ENCODE measurements at regions not wholly inside any gene's neighbourhood (a gene's known extent, or its start where the extent isn't known, plus 50 kb on each side); places are given as distances from the start of the nearest gene placed in this dataset.
"Not testable (repeated sequence)": the region's sequence is repeated elsewhere in the genome, so short reads cannot be mapped to it uniquely, and the experiment has no call there.

- DNase-seq (ENCODE audit: low read depth, low spot score) = no peak
These were observed 683.8 kb upstream of the EEF2KMT start for GRCh38 chr16:5781436-5781835.

- no peak for DNase-seq (ENCODE audit: low read depth, low spot score)
These were observed 679.3 kb upstream of the EEF2KMT start for GRCh38 chr16:5776876-5777275.

- no peak for DNase-seq (ENCODE audit: low read depth, low spot score)
These were observed 678.3 kb upstream of the EEF2KMT start for GRCh38 chr16:5775916-5776315.

DNA sequence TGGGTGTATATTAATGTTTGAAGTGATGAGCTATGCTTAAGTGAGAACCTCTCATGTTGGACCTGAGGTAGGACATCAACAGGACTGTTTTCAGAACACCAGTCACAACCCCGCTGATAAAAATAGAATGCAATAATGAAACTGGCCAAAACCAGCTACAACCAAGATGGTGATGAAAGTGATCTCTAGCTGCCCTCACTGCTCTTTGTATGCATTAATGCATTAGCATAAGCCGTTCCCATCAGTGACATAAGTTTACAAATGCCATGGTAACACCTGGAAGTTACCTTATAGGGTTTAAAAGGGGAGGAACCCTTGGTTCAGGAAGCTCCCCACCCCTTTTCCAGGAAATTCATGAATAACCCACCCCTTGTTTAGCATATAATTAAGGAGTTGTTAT is 672.5 kb upstream of the EEF2KMT start:
- DNase-seq (ENCODE audit: low read depth, low spot score) = no peak

DNA sequence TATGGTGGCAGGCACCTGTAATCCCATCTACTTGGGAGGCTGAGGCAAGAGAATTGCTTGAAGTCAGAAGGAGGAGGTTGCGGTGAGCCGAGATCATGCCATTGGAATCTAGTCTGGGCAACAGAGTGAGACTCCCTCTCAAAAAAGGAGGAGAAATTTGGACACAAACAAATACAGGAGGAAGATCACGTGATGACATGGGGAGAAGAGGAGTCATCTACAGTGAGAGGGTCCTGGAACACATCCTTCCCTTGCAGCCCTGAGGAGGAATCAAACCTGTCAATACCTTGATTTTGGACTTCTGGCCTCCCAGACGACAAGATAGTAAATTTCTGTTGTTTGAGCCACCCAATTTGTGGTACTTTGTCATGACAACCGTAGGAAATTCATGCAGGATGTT is 671.9 kb upstream of the EEF2KMT start:
- DNase-seq (ENCODE audit: low read depth, low spot score) = no peak

DNA sequence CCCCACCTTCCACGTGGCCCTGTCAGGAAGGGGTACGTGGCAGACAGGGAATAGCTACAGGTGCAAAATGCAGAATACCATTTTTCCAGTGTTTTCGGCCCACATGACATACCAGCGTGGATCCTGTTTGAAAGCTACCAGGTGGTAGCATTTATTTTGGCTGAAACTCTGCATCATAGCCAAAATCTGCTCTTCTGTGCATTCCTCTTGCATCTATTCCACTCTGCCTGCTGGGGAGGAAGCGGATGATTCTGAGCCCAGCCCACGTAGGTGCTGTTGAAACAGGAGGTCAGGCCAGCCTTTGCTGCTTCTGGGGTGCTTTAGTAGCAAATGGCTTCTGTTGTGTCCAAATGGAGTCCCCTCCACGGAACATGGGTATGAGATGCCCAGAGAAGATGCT is 670.9 kb upstream of the EEF2KMT start:
- DNase-seq (ENCODE audit: low read depth, low spot score) = no peak

DNA sequence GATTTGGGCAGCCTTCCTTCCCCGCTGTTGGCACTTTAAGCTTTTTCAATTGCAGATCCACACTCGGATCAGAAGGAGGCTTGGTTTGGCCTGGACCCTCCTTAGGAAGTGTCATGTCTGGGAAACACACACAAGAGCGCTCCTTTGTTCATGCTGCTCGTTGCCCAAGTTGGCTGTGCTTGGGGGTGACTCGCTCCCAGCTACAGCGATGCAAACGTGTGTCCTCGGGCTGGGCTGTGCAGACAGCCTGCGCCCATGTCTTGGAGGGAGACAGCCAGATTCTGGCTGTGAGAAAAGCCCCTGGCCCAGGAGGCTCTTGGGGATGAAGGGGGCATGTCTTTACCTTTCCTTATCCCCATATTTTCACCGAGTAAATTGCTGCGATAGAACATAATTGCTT is 665.6 kb upstream of the EEF2KMT start:
- no peak for DNase-seq (ENCODE audit: low read depth, low spot score)

DNA sequence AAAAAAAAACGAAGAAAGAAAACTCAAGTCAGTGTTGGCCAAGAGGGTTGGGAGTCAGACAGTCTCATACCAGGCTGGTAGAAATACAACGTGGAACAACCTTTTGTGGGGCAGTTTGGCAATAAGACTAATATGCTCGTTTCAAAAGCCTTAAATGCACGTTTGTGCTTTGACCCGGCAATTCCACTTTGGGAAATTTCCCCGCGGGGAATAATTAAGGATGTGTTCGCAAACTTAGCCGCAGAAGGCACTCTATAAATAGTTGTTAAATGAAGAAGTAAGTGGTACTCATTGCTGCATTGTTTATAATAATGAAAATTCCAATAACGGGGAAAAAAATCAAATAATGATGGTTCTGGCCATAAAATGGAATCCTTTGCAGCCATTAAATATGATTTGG is 664.8 kb upstream of the EEF2KMT start:
- no peak for DNase-seq (ENCODE audit: low read depth, low spot score)

- DNase-seq (ENCODE audit: low read depth, low spot score) = no peak
These were observed 664.0 kb upstream of the EEF2KMT start for GRCh38 chr16:5761592-5761991.

DNA sequence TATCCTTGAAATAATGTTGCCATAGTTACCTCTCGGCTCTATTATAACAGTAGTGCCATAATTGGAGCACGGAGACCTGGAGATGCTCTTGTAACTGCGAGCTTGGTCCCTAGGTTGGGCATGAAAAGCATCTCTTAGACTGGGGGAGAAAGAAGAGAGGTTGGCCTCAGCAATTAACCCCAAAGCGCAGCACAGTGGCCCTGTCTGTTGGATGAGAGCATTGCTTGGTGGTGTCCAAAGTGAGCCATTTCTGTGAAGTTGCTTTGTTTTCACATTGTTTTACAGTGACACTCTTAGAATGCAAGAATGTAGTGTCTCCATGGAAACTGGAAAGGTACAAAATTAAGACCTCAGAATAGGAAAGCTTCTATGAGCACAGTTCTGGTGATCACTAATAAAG is 660.7 kb upstream of the EEF2KMT start:
- DNase-seq (ENCODE audit: low read depth, low spot score) = no peak

GRCh38 chr16:5756969-5757368 is 659.4 kb upstream of the EEF2KMT start:
- no peak for DNase-seq (ENCODE audit: low read depth, low spot score)

DNA sequence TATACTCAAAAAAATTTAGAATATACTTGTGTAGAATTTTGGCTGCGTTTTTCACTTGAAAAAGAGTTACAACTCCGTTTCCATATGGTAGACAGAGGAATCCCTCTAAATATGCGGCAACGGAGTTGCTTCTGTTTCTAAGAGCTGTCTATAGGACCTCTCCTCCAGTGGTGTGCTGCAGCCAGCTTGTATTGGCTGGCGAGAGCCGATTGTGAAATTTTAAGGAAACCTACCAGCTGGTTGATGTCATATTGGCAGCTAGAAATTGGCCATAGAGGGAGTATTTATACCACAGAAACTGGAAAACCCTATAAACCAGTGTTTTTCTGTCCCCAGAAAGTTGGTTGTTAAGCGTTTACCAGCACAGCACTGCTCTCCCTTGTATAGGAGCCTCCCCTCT is 655.8 kb upstream of the EEF2KMT start:
- DNase-seq (ENCODE audit: low read depth, low spot score) = no peak

GRCh38 chr16:5751216-5751615 is 653.6 kb upstream of the EEF2KMT start:
- no peak for DNase-seq (ENCODE audit: low read depth, low spot score)

GRCh38 chr16:5750439-5750838 is 652.8 kb upstream of the EEF2KMT start:
- DNase-seq (ENCODE audit: low read depth, low spot score) = not testable (repeated sequence)

DNA sequence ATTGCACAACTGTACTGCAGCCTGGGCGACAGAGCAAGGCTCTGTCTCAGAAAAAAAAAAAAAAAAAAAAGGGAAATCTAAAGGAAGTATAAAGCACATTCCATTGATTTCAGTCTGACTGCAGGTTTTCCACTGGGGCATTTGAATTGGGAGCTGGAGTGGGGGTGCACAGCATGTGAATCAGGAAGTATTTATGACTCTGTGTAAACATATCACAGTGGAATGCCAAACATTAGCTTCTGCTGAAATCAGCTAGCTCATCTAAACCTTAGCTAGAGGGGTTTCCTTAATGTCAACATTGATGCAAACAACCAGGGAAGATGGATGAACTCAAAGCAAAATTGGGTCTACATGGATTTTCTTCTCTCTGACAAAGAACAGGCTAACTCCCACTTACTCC is 641.0 kb upstream of the EEF2KMT start:
- DNase-seq (ENCODE audit: low read depth, low spot score) = no peak

GRCh38 chr16:5736209-5736930 is 638.8 kb upstream of the EEF2KMT start:
- no peak for DNase-seq (ENCODE audit: low read depth, low spot score)

DNA sequence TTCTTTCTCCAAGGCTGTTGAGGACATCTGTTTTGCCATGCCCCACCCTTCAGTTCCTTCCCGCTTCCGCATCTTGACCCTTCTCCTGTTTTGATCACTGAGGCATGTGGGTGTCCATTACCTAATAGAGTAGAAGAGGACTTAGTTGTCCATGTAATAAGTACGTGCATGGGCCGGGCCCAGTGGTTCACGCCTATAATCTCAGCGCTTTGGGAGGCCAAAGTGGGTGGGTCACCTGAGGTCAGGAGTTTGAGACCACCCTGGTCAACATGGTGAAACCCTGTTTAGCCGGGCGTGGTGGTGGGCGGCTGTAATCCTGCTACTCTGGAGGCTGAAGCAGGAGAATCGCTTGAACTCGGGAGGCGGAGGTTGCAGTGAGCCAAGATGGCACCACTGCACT is 637.8 kb upstream of the EEF2KMT start:
- no peak for DNase-seq (ENCODE audit: low read depth, low spot score)

- DNase-seq (ENCODE audit: low read depth, low spot score) = no peak
These were observed 633.2 kb upstream of the EEF2KMT start for GRCh38 chr16:5730783-5731182.

- DNase-seq (ENCODE audit: low read depth, low spot score) = no peak
These were observed 624.6 kb upstream of the EEF2KMT start for GRCh38 chr16:5722116-5722619.

GRCh38 chr16:5715155-5715554 is 617.6 kb upstream of the EEF2KMT start:
- DNase-seq (ENCODE audit: low read depth, low spot score) = no peak

- no peak for DNase-seq (ENCODE audit: low read depth, low spot score)
These were observed 612.3 kb upstream of the EEF2KMT start for GRCh38 chr16:5709889-5710288.

DNA sequence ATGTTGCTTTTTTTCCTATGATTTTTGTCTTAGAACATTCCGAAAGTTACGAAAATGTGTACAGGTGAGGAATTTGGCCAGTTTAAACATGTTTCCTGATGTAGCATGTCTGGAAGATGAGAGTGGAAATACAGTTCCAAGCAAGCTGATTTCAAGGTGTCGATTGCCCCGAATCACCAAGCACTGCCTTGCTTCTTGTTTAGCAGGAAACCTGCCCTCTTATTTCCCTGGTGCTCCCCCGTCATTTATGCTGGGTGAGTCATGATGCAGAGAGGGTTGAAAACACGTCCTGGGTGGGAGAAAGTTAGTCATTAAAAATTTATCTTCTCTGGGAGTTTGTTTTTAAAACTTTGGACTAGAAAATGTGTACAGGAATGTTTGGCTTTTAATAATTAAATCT is 608.6 kb upstream of the EEF2KMT start:
- no peak for DNase-seq (ENCODE audit: low read depth, low spot score)

DNA sequence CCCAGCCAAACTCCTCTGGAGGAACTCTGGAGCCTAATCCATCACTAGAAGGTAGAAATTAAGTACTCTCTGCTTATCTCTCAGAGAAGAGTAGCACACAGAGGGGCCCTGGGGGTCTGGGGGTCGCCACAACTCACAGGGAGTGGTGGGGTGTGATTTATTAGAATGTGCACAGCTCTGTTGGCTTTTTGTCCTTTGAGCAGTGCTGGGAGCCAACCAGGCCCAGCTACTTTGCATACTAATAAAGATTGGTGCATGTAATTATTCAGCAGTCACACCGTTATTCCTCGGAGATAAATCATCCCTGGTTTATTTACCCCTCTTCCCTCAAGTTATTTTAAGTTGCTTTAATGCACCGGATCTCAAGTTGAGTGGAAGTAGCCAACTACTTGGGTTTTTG is 606.7 kb upstream of the EEF2KMT start:
- no peak for DNase-seq (ENCODE audit: low read depth, low spot score)

DNA sequence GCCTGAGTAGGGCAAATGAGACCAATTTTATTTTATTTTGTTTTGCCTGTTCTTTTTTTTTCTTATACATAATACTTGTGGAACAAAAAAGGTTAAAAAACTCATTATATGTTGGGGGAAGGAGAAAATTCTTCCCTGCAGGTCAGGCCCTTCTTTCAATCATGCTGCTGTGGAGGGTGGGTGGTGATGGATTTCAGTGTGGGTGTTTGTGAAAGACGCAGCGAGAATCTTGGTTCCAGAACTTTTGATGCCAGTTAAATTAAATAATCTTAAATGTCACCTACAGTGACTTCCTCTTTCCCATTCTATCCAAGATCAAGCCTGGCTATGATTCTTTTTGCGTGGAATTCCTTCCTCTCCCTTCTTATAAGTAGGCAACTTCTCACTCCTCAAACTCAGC is 595.8 kb upstream of the EEF2KMT start:
- DNase-seq (ENCODE audit: low read depth, low spot score) = no peak

Data from smooth muscle cell of the brain vasculature (primary cell).